Peyer's patch (tissue), 4 donors: ENCODE measurements at regions not wholly inside any gene's neighbourhood (a gene's known extent, or its start where the extent isn't known, plus 50 kb on each side); places are given as distances from the start of the nearest gene placed in this dataset.

ENCODE experiments used
- POLR2A ChIP-seq, 2 donors: fragments of 450-650 bp; IDR thresholded peaks; one replicate each; pipeline ENCODE4 v1.5.1; 2017; ENCODE audit warnings: antibody characterized with exemption in 2 of 2, mild to moderate bottlenecking in 2 of 2, moderate library complexity in 2 of 2
- TF ChIP-seq, protein P1 (sequence below), 6 experiments: fragments of 450-650 bp in 4 of 6; fragments of 200-600 bp in 2 of 6; sonication (generic) in 1 of 6; IDR thresholded peaks; one replicate each; pipeline ENCODE4 v1.5.1; 2017 to 2019; ENCODE audit warnings: antibody characterized with exemption in 6 of 6, mild to moderate bottlenecking in 3 of 6, moderate library complexity in 1 of 6

DNA sequence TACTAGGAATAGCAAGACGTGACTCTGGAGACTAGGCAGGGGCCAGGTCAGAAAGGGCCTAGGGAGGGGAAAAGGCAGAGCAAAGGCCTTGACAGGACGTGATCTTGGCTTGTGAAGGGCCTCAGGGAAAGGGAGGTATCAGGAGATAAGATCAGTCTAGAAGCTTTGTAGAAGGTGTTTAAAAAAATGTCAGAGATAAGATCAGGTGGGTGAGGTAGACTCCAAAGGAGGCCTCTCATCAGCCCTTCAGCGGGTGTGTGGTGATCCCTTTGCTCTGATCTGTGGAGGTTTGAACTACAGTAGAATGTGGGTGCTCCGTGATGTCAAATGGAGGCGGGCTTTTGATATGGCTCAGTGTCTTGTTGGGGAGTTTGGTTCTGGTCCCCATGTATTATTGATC is 78.8 kb upstream of the PRPS1 start:
- TF ChIP-seq, protein P1, sequence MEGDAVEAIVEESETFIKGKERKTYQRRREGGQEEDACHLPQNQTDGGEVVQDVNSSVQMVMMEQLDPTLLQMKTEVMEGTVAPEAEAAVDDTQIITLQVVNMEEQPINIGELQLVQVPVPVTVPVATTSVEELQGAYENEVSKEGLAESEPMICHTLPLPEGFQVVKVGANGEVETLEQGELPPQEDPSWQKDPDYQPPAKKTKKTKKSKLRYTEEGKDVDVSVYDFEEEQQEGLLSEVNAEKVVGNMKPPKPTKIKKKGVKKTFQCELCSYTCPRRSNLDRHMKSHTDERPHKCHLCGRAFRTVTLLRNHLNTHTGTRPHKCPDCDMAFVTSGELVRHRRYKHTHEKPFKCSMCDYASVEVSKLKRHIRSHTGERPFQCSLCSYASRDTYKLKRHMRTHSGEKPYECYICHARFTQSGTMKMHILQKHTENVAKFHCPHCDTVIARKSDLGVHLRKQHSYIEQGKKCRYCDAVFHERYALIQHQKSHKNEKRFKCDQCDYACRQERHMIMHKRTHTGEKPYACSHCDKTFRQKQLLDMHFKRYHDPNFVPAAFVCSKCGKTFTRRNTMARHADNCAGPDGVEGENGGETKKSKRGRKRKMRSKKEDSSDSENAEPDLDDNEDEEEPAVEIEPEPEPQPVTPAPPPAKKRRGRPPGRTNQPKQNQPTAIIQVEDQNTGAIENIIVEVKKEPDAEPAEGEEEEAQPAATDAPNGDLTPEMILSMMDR (IDR thresholded peaks at IDR 0.05): no peak
- no peak for TF ChIP-seq POLR2A (IDR thresholded peaks at IDR 0.05)
